Activated CD4-positive, CD25-positive, alpha-beta regulatory T cell treated with anti-CD3 and anti-CD28 coated beads, Interleukin-2, amount 50 U/mL, for 16 hours (primary cell): ENCODE measurements at regions not wholly inside any gene's neighbourhood (a gene's known extent, or its start where the extent isn't known, plus 50 kb on each side); places are given as distances from the start of the nearest gene placed in this dataset.
"Not testable (repeated sequence)": the region's sequence is repeated elsewhere in the genome, so short reads cannot be mapped to it uniquely, and the experiment has no call there.

Source experiments
- DNase-seq: peaks from one replicate; pipeline ENCODE4 v3.0.0-alpha.2; 2020; ENCODE audit warnings: low read depth, low spot score

DNA sequence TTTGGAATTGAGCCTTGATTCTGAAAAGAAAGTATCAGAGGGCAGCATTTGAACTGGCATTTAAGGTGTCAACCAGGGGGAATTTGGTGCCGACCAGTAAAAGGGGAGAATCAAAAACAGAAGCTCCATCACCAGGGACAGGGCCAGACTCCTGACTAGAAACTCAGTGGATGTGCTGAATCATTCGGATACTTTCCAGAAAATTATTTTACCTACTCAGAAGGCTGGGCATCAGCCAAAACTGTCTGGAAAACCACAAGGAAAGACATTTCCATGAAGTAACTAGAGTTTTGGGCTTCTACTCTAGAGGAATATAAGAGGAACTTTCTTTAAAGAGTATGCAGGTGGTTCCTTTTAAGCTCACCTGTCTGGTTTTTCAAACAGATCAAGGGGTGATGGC, 756.6 kb downstream of the RNF144A start:
- no peak for DNase-seq

DNA sequence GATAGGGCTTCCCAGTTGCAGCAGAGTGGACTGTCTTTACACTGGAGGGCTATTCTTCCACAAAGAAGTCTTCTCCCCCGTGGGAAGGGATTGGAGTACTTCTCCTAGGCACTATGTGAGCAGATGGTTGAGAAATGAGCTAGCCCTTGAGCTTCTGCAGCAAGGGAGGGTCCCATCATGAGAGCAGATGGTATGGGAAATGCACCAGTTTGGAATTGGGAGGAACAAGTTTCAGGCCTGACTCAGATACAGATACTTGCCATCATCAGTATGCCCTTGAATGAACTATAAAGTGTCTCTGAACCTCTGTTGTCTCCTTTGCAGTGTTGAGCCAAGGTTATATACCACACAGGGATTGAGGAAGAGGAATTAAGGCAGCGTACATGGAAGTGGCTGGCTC, 757.4 kb downstream of the RNF144A start:
- DNase-seq: no peak

DNA sequence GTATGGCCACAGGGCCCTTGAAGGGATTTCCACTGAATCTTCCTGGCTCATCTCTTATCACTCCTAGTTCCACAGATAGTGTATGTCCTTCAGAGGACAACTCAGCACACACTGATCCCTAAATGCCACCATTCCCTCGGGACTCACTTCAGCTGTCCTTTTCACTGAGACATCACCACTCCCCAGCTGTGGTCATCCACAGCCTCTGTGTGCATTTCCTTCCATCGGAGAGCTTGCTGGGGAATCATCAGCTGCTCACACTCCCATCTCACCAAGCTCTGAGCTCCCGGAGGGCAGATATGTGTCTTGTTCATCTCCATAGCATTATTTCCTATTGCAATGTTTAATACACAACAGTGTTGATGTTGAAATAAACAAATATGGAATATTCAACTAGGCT, 759.5 kb downstream of the RNF144A start:
- DNase-seq: no peak

DNA sequence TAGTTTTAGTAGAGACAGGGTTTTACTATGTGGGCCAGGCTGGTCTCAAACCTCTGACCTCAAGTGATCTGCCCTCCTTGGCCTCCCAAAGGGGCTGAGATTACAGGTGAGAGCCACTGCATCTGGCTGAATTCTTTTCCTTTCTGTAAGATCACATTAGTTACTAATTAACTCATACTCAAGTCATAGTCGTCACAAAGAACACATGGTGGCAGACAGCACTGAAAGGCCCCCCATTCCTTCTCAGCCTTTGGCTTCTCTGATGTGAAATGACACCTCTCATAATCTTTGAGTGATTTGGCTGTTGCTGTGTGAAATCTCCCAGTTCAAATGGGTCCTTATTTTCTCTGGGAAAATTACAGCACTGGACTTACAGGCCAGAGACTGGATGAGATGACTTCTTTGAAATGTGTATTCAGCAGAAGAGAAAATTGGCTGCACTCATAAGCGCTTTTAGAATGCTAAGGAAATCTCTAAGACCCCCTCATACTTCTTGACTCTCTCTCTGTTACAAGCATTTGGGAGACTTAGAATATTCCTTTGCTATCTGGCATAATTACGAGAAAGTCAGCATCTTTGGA, 764.8 kb downstream of the RNF144A start:
- DNase-seq: no peak

DNA sequence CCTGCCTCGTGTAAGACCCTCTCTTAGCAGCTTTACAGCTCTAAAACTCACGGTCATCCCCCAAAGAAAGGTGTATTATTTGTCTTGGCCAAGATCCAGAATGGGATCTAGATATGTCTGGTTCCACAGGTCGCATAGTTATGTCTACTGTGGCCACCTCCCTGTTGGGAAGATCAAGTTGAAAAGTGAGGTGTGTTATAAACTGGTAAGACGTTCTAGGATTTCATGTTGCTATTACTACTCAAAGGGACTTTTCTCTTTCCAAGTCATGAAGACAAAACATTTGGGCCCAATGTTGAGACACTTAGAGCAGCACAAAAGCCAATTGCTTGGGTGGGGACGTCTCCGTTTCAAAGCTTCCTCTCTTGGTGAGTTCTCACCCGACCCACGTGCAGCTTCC, 766.0 kb downstream of the RNF144A start:
- no peak for DNase-seq

DNA sequence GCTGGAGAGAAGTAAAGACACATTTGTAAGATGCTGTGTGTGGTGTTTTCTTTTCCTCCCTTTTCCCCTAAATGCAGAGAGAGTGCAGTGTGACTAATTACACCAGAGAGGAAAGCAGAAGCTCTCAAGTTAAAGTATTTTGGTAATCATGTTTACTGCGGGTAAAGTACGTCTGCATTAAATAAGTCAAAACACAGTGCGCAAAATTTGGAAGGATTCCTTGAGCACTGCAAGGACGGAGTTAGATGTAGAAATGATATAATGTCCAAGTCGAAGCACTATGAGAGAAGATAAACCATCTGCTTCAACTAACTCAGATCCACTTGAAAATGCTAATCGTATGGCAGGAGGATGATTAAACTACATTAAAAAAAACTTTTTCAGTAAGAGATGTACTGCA, 766.5 kb downstream of the RNF144A start:
- no peak for DNase-seq

DNA sequence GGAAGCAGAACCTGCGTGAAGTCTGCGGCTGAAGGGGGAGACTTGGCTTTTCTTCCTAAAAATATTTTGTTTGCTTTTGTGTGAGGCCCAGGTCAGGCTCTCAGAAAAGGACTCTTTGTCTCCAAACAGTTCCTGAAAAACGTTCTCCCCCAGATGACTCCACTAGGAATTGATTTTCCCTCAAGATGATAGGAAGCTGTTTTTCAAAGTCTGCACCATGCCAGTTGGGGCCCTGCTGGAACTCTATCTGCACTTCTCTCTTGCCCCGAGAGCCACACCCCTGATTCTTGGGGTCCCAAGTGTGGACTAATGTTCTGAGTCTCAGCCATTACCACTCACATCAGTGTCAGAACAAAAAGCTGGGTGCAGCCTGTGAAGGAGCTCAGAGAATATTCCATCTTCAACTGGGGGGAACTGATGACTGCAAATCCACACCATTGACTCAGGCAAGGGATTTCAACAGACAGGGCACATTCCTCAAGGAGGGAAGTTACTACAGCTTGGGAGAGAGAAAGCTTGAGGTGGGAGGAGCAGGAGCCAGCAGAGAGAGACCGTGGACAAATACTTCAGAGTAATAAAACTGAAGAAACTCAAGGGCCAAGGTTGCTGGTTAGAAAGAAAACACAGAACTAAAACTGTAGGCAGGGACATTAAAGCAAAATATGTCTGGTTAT, 768.3 kb downstream of the RNF144A start:
- no peak for DNase-seq

DNA sequence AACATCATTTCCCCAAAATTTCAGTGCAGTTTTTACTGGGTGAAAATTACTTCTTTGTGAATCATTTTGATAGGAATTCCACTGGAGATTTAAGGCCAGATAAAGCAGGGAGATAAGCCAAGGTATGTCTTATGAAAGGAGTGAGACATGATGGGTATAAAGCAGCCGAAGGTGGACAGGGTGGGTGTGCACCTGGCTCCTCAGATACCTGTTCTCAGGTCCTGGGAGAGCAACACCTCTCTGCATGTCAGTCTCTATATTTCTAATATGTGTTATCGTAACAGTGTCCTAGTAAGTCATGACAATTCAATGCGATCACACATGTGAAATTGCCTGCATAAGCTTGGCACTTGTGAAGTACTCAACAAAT, 768.8 kb downstream of the RNF144A start:
- DNase-seq: no peak

DNA sequence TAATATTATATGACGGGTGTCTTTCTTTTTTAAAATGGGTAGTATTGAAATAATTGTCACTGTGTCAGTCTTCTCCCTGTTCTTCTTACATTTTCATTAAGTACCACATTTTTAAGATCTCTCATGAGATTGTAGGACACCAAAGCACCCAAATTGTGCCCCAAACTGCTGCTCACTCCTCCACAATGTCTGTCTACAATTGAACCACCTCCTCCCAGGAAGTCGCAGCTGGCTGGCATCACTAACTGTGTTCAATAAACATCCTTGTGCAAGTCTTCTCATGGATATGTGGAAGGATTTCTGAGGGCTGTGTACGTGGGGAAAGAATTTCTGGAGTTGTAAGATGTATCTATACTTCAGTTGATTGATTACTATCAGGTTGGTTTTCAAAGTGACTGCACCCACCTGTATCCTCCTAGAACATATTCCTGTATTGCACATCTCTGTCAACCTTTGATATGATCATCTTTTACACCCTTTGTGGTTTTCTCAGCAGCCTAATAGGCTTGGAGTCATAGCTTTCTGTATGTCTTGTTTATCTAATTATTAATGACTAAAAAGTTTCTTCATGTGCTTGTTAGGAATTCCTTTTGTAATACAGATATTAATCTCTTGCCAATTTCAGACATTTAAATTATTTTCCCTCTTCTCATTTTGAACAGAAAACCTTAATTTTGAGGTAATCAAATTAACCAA, 774.9 kb downstream of the RNF144A start:
- no peak for DNase-seq

DNA sequence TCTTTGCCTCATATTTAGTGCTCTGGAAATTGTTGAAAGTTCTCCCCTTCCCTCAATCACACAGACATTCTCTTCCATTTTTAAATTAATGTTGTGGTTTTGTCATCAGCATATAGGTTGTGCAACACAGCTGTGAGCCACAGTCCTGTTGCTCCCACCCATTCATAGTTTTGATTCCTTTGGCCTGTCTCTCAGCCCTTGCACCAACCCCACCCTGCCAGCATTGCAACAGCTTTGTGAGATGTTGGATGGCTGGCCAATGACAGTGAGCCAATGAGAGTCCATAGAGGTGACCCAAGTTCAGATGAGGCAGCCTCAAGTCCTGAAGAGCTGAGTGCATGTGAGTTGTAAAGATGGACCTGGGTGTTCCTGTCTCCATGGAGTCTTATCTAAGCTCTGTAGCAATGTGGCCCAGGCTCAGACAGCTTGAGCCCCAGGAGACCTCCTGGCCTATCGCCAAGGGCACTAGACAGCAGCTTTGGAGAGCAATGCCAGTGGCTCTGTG, 775.5 kb downstream of the RNF144A start:
- no peak for DNase-seq

DNA sequence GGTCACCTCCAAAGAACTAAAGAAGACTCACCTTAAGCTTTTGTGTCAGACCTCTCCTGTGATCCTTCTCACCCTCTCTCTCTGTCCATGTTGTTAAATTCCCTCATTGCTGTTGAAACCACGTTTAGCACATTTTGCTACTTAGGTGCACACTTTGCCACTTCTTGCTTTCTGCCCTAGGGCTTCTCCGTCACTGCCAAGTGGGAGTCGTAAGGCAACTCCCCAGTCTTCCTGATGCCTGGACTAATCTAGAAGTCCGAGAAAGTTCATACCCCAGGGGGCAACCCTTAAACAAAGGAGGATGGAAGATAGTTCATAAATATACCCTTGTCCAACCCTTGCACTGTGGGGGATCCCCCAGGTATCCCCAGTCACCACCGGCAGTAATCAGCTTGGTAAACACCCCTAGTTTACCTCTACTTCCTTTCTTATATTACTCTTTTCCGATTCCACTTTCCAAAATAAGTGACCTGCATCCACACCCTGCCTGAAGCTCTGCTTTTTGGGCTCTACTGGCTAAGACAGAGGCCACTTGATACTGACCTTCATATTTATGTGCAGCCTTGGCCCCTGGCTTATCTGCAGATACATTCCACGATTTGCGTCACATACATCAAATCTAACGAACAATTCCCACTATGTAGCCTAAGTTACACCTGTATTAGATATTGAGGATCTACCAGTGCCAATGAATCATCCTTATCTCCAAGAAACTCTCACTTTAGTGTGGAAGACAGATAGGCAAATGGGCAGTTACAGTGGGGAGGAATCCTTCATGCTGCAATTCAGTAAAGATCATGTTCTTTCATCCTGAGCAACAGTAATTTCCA, 776.2 kb downstream of the RNF144A start:
- no peak for DNase-seq

DNA sequence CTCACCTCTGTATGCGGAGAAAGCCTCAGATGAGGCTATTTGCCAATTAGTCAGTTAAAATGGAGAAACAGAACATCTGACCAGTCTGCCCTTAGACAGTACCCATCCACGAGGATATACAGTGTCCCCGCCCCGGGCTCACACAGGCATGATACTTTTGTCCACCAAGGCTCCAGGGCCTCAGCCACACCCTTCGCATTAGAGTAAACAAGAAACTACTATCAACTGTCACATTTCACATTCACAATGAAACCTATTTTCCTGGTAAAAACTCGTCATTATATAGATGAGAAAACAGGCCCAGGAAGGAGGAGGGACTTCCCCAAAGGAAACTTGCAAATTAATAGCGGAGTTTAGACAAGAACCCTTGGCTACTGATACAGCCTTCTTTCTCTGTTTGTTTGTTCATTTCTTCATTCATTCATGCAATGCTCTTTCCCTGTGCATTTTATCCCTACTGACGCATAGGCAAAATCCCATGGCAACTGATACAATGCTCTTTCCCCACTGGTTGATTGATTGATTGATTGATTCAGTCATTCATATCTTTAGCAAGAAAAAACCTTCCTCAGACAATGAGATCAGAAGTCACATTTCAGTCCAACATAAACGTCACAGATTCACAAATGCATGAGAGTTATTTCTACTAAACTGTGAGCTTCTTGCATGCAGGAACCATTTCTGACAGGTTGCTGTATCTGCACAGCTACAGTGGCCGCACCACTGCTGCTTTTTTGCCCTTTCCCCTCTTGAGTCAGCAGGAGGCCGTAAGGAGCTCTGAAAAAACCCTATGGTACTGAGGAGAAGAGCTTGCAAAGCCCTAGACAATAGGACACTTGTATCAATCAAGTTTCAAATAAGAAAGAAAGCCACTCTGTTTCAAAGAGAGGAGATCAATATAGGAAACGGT, 777.1 kb downstream of the RNF144A start:
- no peak for DNase-seq

DNA sequence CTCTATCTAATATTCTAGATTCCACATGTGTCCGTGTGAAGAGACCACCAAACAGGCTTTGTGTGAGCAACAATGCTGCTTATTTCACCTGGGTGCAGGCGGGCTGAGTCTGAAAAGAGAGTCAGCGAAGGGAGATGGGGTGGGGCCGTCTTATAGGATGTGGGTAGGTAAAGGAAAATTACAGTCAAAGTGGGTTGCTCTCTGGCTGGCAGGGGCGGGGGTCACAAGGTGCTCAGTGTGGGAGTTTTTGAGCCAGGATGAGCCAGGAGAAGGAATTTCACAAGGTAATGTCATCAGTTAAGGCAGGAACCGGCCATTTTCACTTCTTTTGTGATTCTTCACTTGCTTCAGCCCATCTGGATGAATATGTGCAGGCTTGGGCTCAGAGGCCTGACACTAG, 779.3 kb downstream of the RNF144A start:
- not testable (repeated sequence) for DNase-seq

DNA sequence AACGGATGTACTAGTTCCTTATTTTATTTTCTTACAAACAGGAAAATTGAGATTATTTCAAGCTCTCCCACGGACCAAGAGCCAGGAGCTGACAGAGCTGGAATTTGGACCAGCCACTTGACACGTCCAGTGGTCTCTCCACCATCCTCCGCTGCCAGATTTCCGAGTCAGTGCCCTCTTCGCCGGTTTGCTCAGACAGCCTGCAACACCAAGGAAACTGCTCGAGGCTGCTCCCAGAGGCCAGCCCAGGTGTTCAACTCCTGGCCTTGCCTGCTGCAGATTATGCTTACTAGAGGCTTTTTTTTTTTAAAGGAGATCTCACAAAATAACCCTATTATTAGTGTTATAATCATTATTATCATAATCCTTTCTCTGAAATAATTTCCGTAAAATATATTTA, 779.8 kb downstream of the RNF144A start:
- no peak for DNase-seq

DNA sequence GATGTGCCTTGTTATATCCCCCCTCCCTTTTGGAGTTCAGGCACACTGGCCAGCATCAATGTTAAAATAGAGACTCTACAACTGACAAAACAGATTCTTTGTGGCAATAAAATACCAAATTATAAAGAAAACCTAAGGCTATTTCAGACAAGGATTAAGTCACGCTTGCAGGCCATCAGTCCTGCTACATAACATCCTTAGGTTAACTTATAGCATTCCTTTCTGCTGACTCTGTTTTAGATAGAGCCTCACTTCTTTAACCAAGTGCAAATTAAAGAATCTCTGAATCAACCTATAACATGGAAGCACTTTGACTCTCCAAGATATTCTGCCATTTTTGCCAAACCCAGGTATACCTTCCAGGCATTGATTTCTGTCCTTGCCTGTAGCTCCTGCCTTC, 784.6 kb downstream of the RNF144A start:
- no peak for DNase-seq

DNA sequence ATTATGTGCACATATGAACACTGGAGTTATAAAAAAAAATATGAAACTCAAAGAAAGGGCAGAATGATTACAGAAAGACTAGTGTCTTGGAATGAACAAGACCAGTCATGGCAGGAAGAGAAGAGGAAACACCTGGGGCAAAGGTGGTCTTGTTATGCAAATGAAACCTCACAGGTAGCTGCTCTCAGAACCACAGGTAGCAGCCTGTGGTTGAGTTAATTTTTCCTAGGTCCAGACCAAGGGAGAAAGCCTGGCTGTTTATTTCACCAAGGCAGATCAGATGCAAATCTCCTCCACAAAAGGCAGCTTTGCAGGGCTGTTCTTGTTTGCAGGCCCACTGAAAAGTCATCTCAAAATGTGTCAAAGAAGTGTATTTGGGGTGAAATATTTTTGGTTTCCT, 785.8 kb downstream of the RNF144A start:
- DNase-seq: no peak

DNA sequence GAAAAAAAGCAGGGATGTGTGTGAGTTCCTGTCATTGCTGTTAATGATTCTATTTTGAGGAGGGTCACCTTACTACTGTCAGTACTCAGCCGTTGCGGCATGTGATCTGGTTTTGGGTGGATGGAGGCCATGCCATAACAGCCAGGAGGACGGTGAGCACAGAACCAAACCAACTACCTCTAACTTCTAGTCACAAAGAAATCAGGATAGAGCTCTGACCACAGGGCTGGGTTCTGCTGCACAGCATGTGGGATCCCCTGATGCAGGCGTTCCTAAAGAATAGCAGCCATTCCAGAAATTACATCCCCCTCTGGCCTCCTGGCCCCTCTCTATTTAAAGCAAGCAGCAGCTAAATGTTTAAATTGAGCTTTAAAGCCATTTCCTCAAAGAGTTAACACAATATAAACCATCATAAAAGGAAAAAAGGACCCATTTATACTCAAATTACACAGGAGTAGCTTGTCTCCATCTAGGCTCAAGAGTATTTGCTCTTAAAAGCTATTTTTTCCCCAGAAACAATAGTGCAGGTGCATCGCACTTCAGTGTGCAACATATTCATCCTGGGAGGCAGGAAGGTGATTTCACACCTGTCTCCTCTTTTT, 786.4 kb downstream of the RNF144A start:
- no peak for DNase-seq

DNA sequence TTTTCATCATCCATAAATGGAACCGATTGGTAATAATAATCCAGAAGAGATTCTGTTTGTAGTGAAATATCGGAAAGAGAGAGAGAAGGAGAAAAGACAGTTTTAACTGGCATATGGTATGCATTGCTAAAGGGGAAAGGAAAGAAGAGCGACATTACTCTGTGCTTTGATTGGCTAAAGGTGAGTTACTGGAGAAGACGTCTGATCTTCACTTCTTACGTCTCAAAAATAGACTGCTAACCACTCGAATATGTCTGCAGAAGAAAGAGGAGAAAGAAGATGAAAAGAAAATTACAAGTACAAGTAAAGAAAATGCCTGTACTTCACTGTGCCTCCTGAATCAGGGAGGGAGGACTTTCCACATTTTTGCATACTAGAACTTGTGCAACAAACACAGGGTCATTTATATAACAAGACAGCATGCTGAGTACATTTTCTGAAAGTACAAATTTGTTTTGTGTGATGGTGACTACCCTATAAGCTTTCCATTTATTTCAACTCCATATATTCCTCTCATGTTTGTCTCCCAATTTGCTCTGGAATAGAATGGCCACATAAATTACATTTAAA, 787.2 kb downstream of the RNF144A start:
- no peak for DNase-seq

DNA sequence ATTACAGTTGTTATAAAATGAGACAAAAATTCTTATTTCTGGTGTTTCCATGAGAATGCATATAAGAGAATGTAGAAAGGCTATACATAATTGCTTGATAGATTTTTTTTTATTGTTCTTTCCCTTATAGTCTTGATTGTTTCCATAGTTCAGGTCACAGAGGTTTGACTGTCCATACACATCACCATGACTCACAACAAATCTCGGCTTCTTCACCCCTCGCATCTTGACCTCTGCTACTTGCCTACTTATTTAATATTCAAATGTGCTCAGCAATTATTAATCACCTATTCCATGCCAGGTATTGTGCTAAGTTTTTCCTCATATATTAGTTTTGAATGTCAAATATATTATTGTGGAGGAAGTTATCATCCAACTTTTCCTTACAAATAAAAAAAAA, 789.6 kb downstream of the RNF144A start:
- DNase-seq: no peak

DNA sequence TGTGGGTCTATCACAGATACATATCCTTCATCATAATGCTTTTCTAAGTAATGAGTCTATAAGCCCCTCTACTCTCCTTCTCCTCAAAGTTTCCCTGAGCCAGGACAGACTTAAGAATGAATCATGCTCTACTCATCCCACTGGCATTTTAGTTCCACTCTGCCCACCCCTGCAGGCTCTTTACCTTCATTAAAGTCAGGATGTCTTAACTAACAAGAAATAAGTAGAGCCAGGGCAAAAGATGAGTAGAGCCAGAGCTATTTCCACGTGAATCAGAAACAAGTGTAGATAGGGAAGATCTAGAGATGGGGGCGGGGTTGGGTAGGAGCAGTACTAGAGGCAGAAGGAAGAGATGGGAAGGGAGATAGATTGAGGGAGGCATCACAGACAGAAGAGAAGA, 790.5 kb downstream of the RNF144A start:
- DNase-seq: no peak
